PC-3 (cell line): ENCODE measurements at regions not wholly inside any gene's neighbourhood (a gene's known extent, or its start where the extent isn't known, plus 50 kb on each side); places are given as distances from the start of the nearest gene placed in this dataset.

Experiments
- ATAC-seq: fragments of 200-7000 bp; cut with Tn5 transposase; 2 replicates; pipeline ENCODE4 v1.9.1; 2020; ENCODE audit warnings: mild to moderate bottlenecking, moderate library complexity
- BruUV-seq: library from RNA; stranded (reverse); fragments of 400-500 nt; replicated peaks from 2 replicates; lab custom pipeline; 2021; lab: Mats Ljungman, UMichigan
- CTCF ChIA-PET: fragments of 300-600 bp; sonication (Branson Sonifier 250); formaldehyde crosslinking; loops from one replicate; lab custom pipeline; 2022; ENCODE audit warnings: antibody characterized with exemption; lab: Charles Lee
- POLR2A ChIA-PET: fragments of 300-600 bp; sonication (Branson Sonifier 250); formaldehyde crosslinking; loops from one replicate; lab custom pipeline; 2022; ENCODE audit warnings: antibody characterized with exemption; ENCODE audit not compliant: unreplicated experiment; lab: Charles Lee
- DNase-seq: peaks from one replicate; pipeline ENCODE4 v3.0.0-alpha.2; 2015
- H2AFZ ChIP-seq: fragments of 300-600 bp; sonication (generic); 2 replicates; pipeline ENCODE4 v1.6.0; 2016; ENCODE audit warnings: antibody characterized with exemption, low read length
- H3F3A ChIP-seq: fragments of 300-600 bp; sonication (generic); one replicate; pipeline ENCODE4 v1.6.0; 2017; ENCODE audit warnings: antibody characterized with exemption, low read length, control low read depth, mild to moderate bottlenecking; ENCODE audit not compliant: unreplicated experiment
- H3K27ac ChIP-seq: fragments of 300-600 bp; sonication (generic); 2 replicates; pipeline ENCODE4 v1.5.1; 2016; ENCODE audit warnings: mild to moderate bottlenecking, low read length
- H3K27me3 ChIP-seq: fragments of 300-600 bp; sonication (generic); 2 replicates; pipeline ENCODE4 v1.6.1; 2016; ENCODE audit warnings: low read length, mixed read lengths
- H3K36me3 ChIP-seq: fragments of 300-600 bp; sonication (generic); 2 replicates; pipeline ENCODE4 v1.6.1; 2016; ENCODE audit warnings: low read depth, mixed run types, low read length, mixed read lengths
- H3K4me1 ChIP-seq: fragments of 300-600 bp; sonication (generic); 2 replicates; pipeline ENCODE4 v1.5.1; 2016; ENCODE audit warnings: low read length; ENCODE audit not compliant: insufficient read depth
- H3K4me2 ChIP-seq: fragments of 300-600 bp; sonication (generic); 2 replicates; pipeline ENCODE4 v1.6.0; 2016; ENCODE audit warnings: low read length
- H3K4me3 ChIP-seq: fragments of 300-600 bp; sonication (generic); 2 replicates; pipeline ENCODE4 v1.5.1; 2016; ENCODE audit warnings: mild to moderate bottlenecking, low read length, mixed read lengths
- H3K79me2 ChIP-seq: fragments of 300-600 bp; sonication (generic); 2 replicates; pipeline ENCODE4 v1.6.1; 2017; ENCODE audit warnings: low read length, mixed read lengths
- H3K9ac ChIP-seq: fragments of 300-600 bp; sonication (generic); 2 replicates; pipeline ENCODE4 v1.6.0; 2016; ENCODE audit warnings: mild to moderate bottlenecking, low read length
- H3K9me2 ChIP-seq: fragments of 300-600 bp; sonication (generic); replicated peaks from 2 replicates; pipeline ENCODE4 v1.6.1; 2016; ENCODE audit warnings: mixed run types, low read length, mixed read lengths
- H3K9me3 ChIP-seq: fragments of 300-600 bp; sonication (generic); 2 replicates; pipeline ENCODE4 v1.6.1; 2016; ENCODE audit warnings: low read length, mixed read lengths
- H4K20me1 ChIP-seq: fragments of 300-600 bp; sonication (generic); 2 replicates; pipeline ENCODE4 v1.6.1; 2016; ENCODE audit warnings: low read length, mixed read lengths
- CTCF ChIP-seq: fragments of 300-600 bp; sonication (generic); conservative IDR thresholded peaks from 2 replicates; pipeline ENCODE4 v1.5.1; 2017; ENCODE audit warnings: antibody characterized with exemption, low read depth, mild to moderate bottlenecking, low read length
- EZH2 ChIP-seq: fragments of 300-600 bp; sonication (generic); IDR thresholded peaks from one replicate; pipeline ENCODE4 v1.6.1; 2017; ENCODE audit warnings: antibody characterized with exemption, mild to moderate bottlenecking, low read length; ENCODE audit not compliant: unreplicated experiment
- EZH2phosphoT487 ChIP-seq: fragments of 300-600 bp; sonication (generic); IDR thresholded peaks from 2 replicates; pipeline ENCODE4 v1.6.1; 2018; ENCODE audit warnings: mild to moderate bottlenecking, antibody characterized with exemption, low read length, borderline replicate concordance
- intact Hi-C: fragments of 100-400 bp; cut with micrococcal nuclease; formaldehyde crosslinking; loops from 2 replicates; pipeline ENCODE4 v1.9.0; 2023

DNA sequence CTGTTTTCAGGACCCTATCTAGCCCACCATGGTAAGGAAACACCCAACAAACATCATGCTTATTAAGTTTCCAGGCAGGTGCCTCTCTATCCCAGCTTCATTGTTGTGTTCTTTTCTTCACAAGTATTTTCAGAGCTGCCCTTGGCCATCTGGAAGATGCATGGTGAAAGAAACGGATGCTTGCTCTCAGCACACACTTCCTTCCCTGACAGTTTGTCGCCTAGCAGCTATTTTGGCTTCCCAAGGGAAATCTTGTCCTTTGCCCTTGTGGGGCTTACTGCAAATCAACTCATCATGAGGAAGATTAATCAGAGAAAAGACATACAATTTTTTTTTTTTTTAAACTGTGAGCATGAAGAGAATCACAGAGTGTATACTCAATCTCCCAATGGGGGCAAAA lies 128.8 kb downstream of the ASMT start:
- Histone ChIP-seq H3K36me3 (no peaks in the 10 kb centered on the region), H3K27ac (no peak overlapping the region), H3K79me2 (no peaks in the 10 kb centered on the region), H3K27me3 (peaks cover 16% of the 10 kb centered on the region), H3K9ac (no peak overlapping the region), H3K4me1 (no peaks in the 10 kb centered on the region), H3K4me2 (no peak overlapping the region), H3K4me3 (no peak overlapping the region), H3F3A (no peaks in the 10 kb centered on the region), H4K20me1 (no peaks in the 10 kb centered on the region), H3K9me3 (no peaks in the 10 kb centered on the region), H2AFZ (no peak overlapping the region), H3K9me2 (no peaks in the 10 kb centered on the region)
- DNase-seq (no peak), ATAC-seq (no peak)
- intact Hi-C loops: no loop called here
- ChIA-PET POLR2A (no interaction called here), CTCF (no interaction called here)
- TF ChIP-seq EZH2: no peak
- TF ChIP-seq CTCF: no peak
- TF ChIP-seq EZH2phosphoT487: no peak
- BruUV-seq: no TSS peak

DNA sequence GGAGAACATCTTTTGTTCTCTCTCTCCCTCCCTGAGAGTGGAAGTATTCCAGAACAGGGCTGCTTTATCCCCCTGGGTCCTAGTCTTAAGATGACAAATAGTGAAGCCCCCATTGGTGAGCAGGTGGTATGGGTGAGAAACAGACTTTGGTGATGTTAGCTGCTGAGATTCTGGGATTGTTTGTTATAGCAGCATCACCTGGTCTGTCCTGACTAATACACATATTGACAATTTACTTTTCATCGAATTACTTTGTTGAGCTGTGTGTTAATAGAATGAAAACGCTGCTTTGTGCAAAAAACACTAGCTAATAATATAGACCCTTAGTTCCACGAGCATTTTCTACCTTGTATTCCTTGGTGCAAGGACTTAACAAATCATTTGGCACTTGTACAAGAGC lies 133.5 kb downstream of the ASMT start:
- Histone ChIP-seq H3K9me2 (no peaks in the 10 kb centered on the region), H2AFZ (no peak overlapping the region), H3K4me1 (no peaks in the 10 kb centered on the region), H3K27ac (no peak overlapping the region), H3K9ac (no peak overlapping the region), H3K9me3 (no peaks in the 10 kb centered on the region), H3K4me2 (no peak overlapping the region), H3K36me3 (no peaks in the 10 kb centered on the region), H4K20me1 (no peaks in the 10 kb centered on the region), H3K27me3 (peaks cover 21% of the 10 kb centered on the region), H3K4me3 (no peak overlapping the region), H3F3A (no peaks in the 10 kb centered on the region), H3K79me2 (no peaks in the 10 kb centered on the region)
- DNase-seq: no peak
- no peak for ATAC-seq
- intact Hi-C loops: no loop called here
- ChIA-PET CTCF (no interaction called here), POLR2A (no interaction called here)
- no TSS peak for BruUV-seq
- TF ChIP-seq EZH2phosphoT487 (no peak), EZH2 (no peak), CTCF (no peak)

GRCh38 chrX:1749499-1749898 lies 134.6 kb downstream of the ASMT start:
- TF ChIP-seq CTCF: no peak
- no peak for TF ChIP-seq EZH2phosphoT487
- no peak for TF ChIP-seq EZH2
- Histone ChIP-seq H3K4me1 (no peaks in the 10 kb centered on the region), H3K4me2 (no peak overlapping the region), H3K4me3 (no peak overlapping the region), H3K79me2 (no peaks in the 10 kb centered on the region), H3K9me3 (no peaks in the 10 kb centered on the region), H3K9me2 (no peaks in the 10 kb centered on the region), H3K36me3 (no peaks in the 10 kb centered on the region), H3F3A (no peaks in the 10 kb centered on the region), H3K27me3 (peaks cover 27% of the 10 kb centered on the region), H3K27ac (no peak overlapping the region), H3K9ac (no peak overlapping the region), H4K20me1 (no peaks in the 10 kb centered on the region), H2AFZ (no peak overlapping the region)
- ATAC-seq (no peak), DNase-seq (no peak)
- CTCF ChIA-PET: no interaction called here
- no TSS peak for BruUV-seq
- POLR2A ChIA-PET: no interaction called here
- intact Hi-C loops: no loop called here
